ENCODE measurements at regions not wholly inside any gene's neighbourhood (a gene's known extent, or its start where the extent isn't known, plus 50 kb on each side); places are given as distances from the start of the nearest gene placed in this dataset.
"Not testable (repeated sequence)": the region's sequence is repeated elsewhere in the genome, so short reads cannot be mapped to it uniquely, and the experiment has no call there.

DNA sequence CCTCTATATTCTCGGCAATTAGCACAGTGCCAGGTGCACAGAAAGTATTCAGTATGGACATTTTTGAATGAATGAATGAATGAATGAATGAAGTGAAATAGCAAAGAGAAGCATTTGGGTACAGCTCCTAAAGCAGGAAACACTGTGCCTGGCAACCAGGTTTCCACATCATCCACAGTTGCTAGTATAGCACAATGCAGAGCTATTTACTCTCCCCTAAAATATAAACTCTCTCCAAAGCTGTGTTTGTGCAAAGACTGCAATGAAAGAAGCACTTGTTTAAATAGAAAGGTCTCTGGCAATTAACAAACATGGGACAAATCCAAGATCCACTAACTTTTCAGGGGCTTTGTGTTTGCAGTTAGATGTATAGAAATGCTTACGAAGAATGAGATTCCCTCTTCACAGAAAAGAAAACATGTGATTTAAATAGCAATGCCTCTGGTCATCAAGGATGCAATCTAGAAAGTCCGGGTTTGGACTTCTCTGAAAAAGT lies 103.0 kb upstream of the OPCML start:
- DNase-seq (ENCODE audit: insufficient read length) (no peak), FAIRE-seq (no peak)
- no peak for TF ChIP-seq POLR2A (IDR thresholded peaks at IDR 0.05; ENCODE audit: low read depth, low read length)
- no peak for TF ChIP-seq POLR2AphosphoS5 (IDR thresholded peaks at IDR 0.05; ENCODE audit: low read depth, low read length)
- TF ChIP-seq TAF1 (IDR thresholded peaks at IDR 0.05; ENCODE audit: borderline replicate concordance, low read depth, low read length): no peak

DNA sequence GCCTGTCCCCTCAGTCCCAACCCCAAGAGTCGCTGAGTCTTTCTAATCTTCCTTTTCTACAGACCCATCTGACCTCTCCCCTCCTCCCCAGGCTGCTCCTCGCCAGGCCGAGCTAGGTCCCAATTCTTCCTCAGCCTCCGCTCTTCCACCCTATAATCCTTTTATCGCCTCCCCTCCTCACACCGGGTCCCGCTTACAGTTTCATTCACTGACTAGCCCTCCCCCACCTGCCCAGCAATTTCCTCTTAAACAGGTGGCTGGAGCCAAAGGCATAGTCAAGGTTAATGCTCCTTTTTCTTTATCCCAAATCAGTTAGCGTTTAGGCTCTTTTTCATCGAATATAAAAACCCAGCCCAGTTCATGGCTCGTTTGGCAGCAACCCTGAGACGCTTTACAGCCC lies 96.1 kb upstream of the OPCML start:
- FAIRE-seq; DNase-seq (ENCODE audit: insufficient read length): not testable (repeated sequence)

- no peak for TF ChIP-seq POLR2A (IDR thresholded peaks at IDR 0.05; ENCODE audit: low read depth, low read length)
- DNase-seq (ENCODE audit: insufficient read length): no peak
- FAIRE-seq: no peak
Measured at GRCh38 chr11:133621611-133622010, 89.3 kb upstream of the OPCML start.

DNA sequence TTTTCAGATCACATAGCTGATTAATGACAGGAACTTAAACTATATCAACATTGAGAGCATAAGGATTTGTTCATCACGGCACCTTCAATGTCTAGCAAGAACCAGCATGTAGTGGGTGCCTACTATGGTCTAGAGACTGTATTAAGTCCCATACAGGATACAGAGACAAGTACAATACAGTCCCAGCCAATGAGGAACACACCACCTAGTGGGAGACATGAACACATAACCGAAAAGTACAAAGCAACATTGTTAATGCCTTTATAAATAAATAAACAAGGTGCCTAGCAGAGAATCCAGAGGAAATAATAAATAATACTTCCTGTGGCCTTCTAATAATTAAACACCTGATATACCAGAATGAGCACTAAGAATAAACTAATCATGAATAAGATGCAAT lies 87.7 kb upstream of the OPCML start:
- TF ChIP-seq POLR2AphosphoS5 (IDR thresholded peaks at IDR 0.05; ENCODE audit: low read depth, low read length) (no peak), POLR2A (IDR thresholded peaks at IDR 0.05; ENCODE audit: low read depth, low read length) (no peak), TAF1 (IDR thresholded peaks at IDR 0.05; ENCODE audit: borderline replicate concordance, low read depth, low read length) (no peak)
- FAIRE-seq (no peak), DNase-seq (ENCODE audit: insufficient read length) (no peak)

DNA sequence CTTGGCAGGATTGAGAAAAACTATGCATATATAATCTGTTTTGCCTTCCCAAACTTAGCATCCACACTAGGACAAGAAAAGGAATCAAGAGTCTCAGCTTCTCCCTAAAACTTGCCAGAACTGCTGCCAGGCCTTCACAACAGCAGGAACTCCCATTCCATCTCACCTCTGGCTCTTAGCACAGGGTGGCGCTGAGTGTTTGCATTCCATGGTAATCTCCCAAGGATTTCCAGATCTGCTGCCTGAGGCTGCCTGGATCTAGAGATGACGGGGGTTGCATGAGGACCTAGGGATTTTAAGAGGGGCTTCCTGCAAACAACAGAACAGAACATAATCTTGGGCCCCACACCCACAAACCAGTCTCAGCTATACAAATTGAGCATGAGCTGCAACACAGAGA lies 87.1 kb upstream of the OPCML start:
- DNase-seq (ENCODE audit: insufficient read length) (no peak), FAIRE-seq (no peak)
- TF ChIP-seq TAF1 (IDR thresholded peaks at IDR 0.05; ENCODE audit: borderline replicate concordance, low read depth, low read length) (no peak), POLR2A (IDR thresholded peaks at IDR 0.05; ENCODE audit: low read depth, low read length) (no peak)

- FAIRE-seq (no peak), DNase-seq (ENCODE audit: insufficient read length) (no peak)
- TF ChIP-seq POLR2A (IDR thresholded peaks at IDR 0.05; ENCODE audit: low read depth, low read length) (no peak), TAF1 (IDR thresholded peaks at IDR 0.05; ENCODE audit: borderline replicate concordance, low read depth, low read length) (no peak)
Measured at GRCh38 chr11:133618544-133618943, 86.2 kb upstream of the OPCML start.

GRCh38 chr11:133608496-133608895 lies 76.2 kb upstream of the OPCML start:
- no peak for TF ChIP-seq TAF1 (IDR thresholded peaks at IDR 0.05; ENCODE audit: borderline replicate concordance, low read depth, low read length)
- no peak for TF ChIP-seq POLR2A (IDR thresholded peaks at IDR 0.05; ENCODE audit: low read depth, low read length)
- TF ChIP-seq POLR2AphosphoS5 (IDR thresholded peaks at IDR 0.05; ENCODE audit: low read depth, low read length): no peak
- no peak for FAIRE-seq
- no peak for DNase-seq (ENCODE audit: insufficient read length)

DNA sequence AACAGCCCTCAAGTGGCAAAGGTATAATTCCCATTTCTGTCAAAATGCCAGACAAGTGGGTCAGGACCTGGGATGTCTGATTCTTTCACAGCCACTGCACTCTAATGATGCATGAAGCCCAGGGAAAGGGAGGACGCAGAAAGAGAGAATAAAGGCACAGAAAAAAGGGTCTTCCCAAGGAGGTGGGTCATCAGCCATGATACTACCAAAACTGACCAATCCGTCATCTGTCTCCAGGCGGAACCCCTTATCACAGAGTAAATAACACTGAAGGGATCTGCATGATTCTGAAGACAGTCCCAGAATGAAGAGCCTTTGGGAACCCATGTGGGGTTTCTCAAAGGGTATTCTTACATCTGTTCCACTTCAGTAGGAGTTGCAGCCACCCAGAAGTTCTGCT lies 73.8 kb upstream of the OPCML start:
- FAIRE-seq (no peak), DNase-seq (ENCODE audit: insufficient read length) (no peak)
- TF ChIP-seq TAF1 (IDR thresholded peaks at IDR 0.05; ENCODE audit: borderline replicate concordance, low read depth, low read length) (no peak), POLR2A (IDR thresholded peaks at IDR 0.05; ENCODE audit: low read depth, low read length) (no peak), POLR2AphosphoS5 (IDR thresholded peaks at IDR 0.05; ENCODE audit: low read depth, low read length) (no peak)

DNA sequence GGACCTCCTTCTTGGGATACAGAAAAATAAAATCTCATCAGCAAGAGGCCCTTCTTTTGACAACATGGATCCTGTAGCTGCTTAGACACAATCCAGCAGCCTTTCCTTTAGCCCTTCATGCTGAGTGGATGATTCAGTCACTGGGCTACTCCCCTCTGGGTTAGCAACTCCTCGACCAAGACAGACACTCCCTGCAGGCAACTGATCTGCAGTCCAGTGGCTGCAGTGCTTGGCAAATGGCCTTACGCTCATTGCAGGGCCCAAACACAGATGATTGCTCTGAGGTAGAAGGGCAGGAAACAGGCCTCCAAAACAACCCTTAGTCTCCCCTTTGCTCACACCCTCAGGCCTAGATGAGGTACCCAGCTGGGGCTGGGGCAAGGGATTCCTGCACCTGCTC lies 73.2 kb upstream of the OPCML start:
- no peak for TF ChIP-seq POLR2AphosphoS5 (IDR thresholded peaks at IDR 0.05; ENCODE audit: low read depth, low read length)
- no peak for TF ChIP-seq POLR2A (IDR thresholded peaks at IDR 0.05; ENCODE audit: low read depth, low read length)
- TF ChIP-seq TAF1 (IDR thresholded peaks at IDR 0.05; ENCODE audit: borderline replicate concordance, low read depth, low read length): no peak
- FAIRE-seq (no peak), DNase-seq (ENCODE audit: insufficient read length) (no peak)

DNA sequence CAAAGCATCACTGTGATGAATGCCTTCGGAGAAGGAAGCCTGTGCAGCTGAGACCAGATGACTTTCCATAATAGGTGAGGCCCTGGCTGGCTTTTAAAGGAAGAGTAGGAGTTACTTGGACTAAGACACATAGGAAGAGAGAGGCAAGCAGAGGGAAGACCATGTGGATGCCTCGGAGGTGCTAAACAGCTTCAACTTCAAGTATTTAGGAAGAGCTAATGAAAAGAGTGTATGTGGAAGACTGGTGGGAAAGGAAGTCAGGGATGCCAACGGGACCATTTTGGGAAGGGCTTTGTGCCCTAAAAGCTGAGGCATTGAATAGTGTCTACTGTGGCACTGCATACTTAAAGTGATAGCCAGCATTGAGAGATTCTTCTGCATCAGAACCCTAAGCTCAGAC lies 69.3 kb upstream of the OPCML start:
- no peak for TF ChIP-seq TAF1 (IDR thresholded peaks at IDR 0.05; ENCODE audit: borderline replicate concordance, low read depth, low read length)
- TF ChIP-seq POLR2A (IDR thresholded peaks at IDR 0.05; ENCODE audit: low read depth, low read length): no peak
- no peak for TF ChIP-seq POLR2AphosphoS5 (IDR thresholded peaks at IDR 0.05; ENCODE audit: low read depth, low read length)
- no peak for FAIRE-seq

DNA sequence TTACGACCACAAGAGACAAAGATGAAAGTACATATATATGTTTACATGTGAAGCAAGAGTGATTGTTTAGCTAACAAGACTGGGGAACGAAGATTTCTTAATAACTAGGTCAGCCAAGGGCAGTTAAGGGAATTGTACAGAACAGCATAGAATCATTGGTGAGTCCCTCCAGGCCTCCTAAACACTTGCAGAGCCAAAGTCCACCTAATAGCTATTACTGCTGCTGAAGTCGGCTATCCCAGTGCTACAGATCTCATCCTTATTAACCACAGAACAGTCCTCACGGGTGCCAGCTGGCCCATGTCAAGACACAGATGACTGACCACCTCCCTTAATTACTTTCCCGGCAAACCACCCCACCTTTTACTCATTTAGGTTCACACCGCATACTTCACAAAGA lies 68.5 kb upstream of the OPCML start:
- no peak for TF ChIP-seq POLR2A (IDR thresholded peaks at IDR 0.05; ENCODE audit: low read depth, low read length)
- TF ChIP-seq POLR2AphosphoS5 (IDR thresholded peaks at IDR 0.05; ENCODE audit: low read depth, low read length): no peak
- TF ChIP-seq TAF1 (IDR thresholded peaks at IDR 0.05; ENCODE audit: borderline replicate concordance, low read depth, low read length): no peak
- FAIRE-seq: no peak
- DNase-seq (ENCODE audit: insufficient read length): no peak

More for the DNA sequence above, 69.3 kb upstream of the OPCML start:
- no peak for DNase-seq (ENCODE audit: insufficient read length)

GRCh38 chr11:133600306-133600705 lies 68.0 kb upstream of the OPCML start:
- FAIRE-seq (no peak), DNase-seq (ENCODE audit: insufficient read length) (no peak)
- TF ChIP-seq POLR2AphosphoS5 (IDR thresholded peaks at IDR 0.05; ENCODE audit: low read depth, low read length) (no peak), POLR2A (IDR thresholded peaks at IDR 0.05; ENCODE audit: low read depth, low read length) (no peak), TAF1 (IDR thresholded peaks at IDR 0.05; ENCODE audit: borderline replicate concordance, low read depth, low read length) (no peak)

- TF ChIP-seq POLR2AphosphoS5 (IDR thresholded peaks at IDR 0.05; ENCODE audit: low read depth, low read length): no peak
- no peak for TF ChIP-seq TAF1 (IDR thresholded peaks at IDR 0.05; ENCODE audit: borderline replicate concordance, low read depth, low read length)
- no peak for TF ChIP-seq POLR2A (IDR thresholded peaks at IDR 0.05; ENCODE audit: low read depth, low read length)
- FAIRE-seq (no peak), DNase-seq (ENCODE audit: insufficient read length) (no peak)
Measured at GRCh38 chr11:133598906-133599305, 66.6 kb upstream of the OPCML start.
